ENCODE measurements at regions not wholly inside any gene's neighbourhood (a gene's known extent, or its start where the extent isn't known, plus 50 kb on each side); places are given as distances from the start of the nearest gene placed in this dataset.

DNA sequence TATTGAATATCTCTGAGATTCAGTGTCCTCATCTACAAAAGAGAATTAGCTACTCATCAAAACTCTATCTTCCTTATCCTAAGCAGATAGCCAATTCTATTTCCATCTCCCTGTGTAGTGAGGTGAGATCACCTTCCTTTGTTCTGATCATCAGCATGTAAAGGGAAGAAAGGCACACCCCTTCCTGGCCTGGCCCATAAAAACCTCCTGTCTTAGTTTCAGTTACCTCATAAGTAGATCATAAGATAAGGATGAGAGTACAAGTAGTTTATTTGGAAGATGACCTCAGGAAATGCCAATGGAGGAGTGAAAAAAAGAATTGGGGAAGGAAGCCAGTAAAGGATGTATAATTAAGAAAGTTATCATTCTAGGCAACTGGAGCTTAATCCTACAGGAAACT, 114.5 kb upstream of the GADL1 start:
- no peak for DNase-seq

DNA sequence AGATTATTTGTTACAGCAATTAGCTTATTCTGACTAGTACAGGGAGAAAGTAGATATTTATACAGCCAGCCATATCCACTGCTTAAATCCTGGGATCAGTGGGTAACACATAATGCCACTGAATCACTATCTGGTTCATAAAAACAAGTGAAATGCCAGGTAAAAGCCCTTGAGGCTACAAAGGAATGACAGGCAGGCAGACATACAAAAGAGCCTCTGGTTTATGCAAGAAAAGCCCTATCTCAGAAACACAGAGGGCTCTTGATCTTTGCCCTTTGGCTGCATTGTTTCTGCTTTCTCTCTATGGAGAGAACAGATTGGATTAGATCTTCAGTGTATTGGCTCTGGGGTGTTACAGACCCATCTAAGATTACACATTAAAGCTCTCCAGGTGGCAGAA, 115.4 kb upstream of the GADL1 start:
- no peak for DNase-seq

DNA sequence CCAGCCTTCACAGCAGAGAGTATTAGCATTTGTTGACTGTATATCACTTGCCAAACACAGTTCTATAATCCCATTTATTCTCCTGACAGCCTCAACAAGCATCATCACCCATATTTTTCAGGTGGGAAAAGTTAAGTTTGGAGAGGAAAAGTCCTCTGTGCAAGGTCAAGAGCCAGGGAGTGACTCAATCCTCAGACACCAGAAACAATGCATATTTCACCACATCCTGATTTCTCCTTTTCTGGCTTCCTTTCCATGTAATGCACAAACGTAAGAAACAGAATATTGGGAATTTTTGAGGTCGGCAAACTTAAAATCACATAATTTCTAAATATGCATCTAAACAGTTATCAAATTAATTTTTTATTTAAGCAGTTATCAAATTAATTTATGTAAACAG, 116.0 kb upstream of the GADL1 start:
- no peak for DNase-seq

DNA sequence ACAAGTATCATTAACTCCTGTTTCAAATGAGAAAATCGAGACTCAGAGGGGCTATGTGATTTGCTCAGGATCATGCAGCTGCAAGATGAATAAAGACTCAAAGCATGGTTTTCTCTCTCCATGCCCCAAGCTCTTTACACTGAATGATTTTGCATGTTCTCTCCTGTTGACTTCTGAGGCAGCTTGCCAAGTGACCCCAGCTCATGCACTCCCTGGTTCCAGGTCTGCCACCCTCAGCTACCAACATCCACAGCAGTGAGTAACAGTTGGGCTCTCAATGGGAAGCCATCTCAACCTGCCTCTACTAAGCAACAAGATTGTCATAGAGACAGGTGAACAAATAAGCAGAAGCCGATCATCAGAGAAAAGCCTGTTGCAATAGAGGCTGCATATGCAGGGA, 116.9 kb upstream of the GADL1 start:
- DNase-seq: no peak

DNA sequence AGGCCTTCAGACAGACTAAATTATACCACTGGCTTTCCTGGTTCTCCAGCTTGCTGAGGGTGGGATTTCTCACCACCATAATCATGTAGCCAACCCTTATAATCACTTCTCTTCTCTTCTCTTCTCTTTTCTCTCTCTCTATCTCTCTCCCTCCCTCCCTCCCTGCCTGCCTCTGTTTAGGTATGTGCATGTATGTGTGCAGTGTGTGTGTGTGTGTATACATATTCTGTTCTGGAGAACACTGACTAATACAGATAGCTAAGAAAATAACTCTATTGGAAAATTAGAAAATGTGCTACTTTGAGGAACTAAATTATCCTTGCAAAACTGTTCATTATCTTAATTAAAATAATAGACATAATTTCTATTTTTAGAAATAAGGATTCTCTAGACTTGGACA, 118.6 kb upstream of the GADL1 start:
- DNase-seq: no peak

DNA sequence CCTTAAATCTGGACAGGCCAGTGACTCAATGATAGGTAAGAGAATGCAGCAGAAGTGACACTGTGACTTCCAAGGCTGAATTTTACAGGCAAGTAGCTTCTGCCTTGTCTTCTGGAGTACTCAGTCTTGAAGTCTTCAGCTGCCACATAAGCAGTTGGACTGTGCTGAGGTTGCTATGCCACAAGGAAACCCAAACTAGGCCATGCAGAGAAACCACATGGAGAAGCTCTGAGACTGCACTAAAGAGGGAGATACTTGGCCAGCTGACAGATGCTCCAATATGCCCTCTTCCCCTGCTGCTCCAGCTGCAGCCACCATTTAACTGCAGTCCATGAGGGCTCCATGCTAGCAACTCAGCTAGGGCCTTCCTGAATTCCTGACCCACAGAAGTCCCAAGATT, 119.4 kb upstream of the GADL1 start:
- DNase-seq: no peak

DNA sequence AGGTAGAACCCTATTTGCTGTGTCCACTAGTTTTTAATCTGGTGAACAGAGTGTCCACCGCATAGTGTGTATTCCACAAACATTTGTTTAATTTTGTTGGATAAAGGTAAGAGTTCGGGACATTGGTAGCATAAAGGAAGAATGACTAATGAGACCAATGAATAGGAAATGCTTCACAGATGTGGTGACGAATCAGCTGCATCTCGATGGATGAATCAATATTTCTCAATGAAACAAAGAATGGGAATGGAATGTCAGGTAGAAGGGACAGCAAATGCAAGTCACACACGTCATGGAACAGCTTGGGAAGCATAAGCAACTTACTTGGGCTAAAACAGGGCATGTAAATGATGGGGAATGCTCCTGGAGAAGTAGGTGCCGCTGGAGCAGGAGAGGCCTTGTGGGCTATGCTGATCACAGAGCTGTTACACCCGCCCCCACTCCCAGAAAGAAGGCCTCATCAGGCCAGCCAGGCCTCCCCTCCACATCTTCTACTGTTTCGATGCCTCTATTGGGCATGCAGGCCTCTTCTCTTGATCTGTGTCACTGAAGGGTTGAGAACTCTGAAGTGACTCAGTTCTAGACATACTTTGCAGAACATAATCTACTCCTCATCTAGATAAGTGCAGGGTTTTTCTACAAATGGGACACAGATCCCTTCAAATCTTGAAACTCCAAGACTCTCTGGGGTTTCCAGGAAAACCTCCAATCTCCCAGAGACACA, 120.0 kb upstream of the GADL1 start:
- DNase-seq: no peak

DNA sequence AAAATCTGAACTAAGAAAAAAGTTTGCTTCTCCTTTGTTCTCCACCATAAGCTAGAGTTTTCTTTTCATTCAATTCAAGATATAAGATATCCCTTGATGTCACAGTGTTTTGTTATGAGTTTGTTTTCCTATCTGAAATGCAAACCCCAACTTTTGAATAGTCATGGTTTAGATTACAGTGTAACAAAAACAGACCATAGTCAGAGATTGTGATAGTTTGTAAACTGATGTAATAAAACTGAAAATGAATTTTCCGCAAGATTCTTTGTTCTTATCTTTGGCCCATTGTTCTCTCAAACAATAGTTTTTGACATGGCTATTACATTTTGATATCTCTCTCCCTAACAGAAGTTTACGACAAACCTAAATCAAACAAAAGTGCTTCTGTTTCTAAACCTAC, 121.7 kb upstream of the GADL1 start:
- DNase-seq: no peak

DNA sequence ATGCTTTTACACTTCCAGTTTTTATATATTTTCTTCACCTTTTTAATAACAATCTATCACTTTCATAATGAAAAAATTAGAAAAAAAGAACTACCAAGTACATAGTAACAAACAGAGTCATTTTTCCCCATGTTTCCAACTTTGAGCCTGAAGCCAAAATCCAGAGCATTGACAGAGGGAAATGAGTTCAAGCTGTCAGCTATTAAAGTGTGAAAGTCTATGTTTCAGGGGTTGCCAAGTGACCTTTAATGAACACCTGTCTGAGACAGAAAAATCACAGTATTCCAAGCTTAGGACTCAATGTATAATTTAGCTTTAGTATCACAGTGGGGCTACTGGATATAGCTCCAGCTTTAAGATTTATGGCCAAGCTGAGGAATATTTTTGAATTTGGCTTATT, 128.3 kb upstream of the GADL1 start:
- DNase-seq: no peak

DNA sequence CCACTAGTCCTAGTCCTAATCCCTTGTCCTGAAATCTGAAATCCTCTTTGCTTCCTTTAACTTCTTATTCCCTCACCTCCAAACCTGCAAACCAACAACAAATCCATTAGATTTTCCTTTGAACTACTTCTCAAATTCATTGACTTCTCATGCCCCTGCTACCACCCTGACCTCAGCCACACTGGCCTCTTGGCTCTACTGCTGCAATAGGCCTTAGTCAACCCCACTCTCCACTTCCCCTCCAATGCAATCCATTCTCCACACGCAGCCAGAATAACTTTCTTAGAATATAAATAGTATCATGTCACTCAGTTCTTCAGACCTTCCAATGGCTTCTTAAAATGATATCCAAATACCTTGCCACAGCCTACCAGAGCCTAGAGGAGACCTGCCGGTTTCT, 131.1 kb upstream of the GADL1 start:
- DNase-seq: no peak

DNA sequence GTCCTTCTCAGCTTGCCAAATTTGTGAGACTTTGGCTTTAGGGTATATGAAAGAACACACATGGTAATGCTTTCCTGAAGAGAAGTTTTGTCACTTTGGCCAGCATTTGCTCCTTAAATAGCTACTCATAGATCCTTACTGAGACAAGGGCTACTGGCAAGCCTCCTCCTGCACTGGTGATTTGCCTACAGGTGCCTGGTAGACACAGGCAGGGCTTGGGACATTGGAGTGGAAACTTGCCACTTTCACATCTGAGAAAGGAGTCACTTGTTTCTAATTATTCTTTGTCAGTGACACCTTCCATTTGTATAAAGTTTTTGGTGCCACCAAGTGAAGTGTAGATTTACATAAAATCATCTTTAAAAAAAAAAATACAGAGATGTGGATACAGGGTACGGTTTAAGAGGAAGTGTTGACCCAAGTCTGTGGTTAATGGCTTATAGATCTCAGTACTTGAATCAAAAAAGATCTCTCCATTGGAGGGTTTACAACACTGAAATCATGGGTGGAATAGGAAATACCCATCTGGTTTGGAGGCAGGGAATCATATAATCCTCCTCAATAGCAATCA, 132.8 kb upstream of the GADL1 start:
- no peak for DNase-seq

DNA sequence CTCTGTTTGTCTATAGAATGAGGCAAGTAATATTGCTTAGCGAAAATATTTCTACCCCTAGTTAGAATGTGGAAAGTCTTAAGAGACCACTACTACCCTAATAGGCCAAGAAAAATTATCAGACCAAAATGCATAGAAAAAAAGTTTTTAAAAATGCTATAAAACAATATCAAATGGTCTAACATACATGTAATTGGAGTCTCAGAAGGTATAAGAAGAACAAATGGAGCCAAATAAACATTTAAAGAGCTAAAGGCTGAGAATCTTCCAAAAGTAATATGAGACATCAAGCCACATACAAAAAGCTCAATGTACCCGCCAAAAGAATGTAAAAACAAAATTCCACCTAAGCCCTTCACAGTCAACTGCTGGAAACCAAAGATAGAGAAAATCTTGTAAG, 133.5 kb upstream of the GADL1 start:
- no peak for DNase-seq

DNA sequence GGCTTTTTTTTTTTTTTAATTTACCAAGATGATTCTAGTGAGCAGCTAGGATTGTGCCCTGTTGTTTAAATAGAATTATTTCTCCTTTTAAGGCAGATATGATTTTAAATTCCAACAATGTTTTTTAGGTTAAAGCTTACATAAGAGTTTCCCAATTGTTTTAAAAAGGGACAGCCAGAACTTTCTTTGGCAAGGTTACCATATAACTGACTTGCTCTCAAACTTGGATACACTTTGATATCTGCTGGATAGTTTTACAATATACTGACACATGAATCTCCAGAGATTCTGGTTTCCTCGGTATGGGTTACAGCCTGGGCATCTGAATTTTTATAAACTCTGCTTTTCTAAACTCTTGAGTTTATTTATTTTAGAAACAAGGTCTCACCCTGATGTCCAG, 134.3 kb upstream of the GADL1 start:
- DNase-seq: no peak

DNA sequence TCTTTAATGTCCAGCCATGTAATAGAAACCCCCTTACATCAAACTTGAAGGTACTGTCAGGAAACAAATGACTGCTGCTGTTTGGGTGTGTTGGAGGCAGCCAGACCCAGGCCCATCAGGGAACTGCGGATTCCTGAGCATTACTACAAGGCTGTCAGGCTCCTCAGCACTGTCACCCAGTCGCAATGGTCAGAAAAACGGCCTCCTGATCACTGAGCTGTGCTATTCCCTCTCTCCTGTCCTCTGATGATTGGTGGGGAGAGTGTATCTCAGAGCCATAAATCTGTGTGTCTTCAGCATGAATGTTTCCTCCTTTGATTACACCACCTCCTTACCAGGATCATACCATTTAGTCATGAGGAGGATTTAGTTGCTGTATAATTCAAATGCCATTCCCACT, 135.2 kb upstream of the GADL1 start:
- DNase-seq: no peak

DNA sequence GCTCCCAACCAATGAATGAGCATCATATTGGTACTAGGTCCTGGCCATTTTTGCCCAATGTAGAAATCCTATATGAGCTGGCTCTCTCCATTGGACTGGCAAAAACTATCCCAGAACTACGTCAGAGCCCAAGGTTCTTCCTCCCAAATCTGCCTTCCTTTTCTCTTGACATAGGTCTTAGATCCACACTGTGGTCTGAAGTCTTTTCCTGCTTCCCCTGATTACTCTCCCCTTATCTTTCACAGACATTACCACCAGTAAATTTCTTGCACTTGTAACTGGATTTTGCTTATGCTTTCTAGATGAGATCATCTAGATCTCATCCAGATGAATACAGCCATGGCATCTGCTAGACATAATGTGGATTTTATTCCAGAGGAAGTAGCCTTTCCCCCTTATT, 141.2 kb upstream of the GADL1 start:
- no peak for DNase-seq

DNA sequence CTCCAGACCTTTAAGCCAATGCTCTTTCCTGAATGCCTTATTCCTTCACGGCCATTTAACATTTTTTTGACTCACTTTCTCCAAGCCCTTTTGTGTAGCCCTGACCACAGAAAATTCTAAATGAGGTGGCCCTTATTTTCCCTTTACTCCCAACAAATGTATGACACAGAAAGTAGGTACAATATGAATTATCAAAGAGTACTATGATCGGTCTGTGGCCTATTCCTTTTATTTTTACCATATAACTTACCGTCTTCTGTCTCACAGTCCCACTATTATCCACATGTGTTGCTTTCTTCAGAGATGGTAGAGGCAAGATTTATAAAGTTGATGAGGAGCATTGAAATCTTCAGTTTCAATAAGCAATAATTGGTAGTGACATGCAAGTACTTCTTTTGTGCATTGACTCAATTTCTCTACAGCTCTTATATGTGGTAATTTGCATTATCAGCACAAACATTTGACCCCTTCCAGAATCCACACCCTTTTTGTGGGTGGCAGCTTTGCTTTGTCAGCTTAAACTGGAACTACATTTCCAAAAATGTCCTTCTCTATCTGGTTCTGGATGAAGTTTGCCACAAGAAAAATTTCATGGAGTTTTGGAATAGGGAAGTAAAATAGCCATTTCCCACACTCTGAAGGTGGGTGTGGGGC, 143.8 kb upstream of the GADL1 start:
- no peak for DNase-seq

DNA sequence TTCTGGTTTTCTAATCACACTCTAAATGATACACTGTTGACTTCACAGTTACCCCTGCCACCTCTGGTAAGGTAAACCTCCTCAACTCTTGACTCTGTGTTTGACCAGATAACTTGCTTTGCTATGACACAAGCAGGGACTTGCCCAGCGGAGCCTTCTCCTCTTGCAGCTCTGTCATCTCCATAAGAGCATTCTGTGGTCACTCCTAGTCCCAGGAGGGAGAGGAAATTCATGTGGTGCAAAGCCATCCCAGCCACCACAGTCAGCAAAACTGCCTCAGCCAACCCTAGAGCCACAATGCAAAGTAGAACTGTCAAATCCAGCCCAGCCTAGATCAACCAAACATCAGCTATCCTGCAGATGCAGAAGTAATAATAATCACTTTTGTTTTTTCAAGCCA, 144.7 kb upstream of the GADL1 start:
- DNase-seq: no peak

DNA sequence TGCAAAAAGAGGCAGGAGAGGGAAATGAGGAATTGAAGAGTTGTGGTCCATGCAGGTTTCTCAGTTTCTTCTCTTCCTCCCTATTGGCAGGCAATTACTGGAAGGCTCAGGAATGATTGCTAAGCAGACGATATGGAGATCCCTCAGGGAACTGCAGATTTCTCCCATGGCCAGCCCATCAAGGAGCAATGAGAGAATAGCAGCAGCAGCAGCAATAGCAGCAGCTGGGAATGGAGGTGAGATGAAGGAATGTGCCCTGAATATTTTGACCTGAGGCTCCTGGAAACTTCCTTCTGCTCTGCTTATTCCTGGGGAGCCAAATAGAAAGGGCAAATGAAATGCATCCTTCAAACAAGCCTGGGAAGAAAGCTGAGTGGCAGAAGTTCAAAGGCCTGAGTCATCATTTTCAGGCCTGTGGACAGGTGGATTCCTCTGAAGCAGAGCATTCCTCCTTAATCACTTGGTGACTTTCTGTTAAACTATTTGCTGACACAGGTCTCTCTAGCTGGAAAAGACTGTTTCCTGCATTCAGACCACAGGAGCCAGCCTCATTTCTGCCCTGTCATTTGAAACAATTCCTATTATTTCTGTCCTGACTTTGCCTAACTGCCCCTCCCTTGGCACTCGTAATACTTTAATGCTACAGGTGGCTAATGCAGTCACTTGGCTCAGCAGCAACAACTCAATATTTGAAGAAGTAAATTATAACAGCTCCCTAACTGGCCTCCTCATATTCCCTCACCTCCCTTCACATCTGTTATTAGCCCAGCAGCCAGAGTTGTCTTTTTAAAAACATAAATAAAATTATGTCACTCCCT, 146.9 kb upstream of the GADL1 start:
- DNase-seq: no peak

DNA sequence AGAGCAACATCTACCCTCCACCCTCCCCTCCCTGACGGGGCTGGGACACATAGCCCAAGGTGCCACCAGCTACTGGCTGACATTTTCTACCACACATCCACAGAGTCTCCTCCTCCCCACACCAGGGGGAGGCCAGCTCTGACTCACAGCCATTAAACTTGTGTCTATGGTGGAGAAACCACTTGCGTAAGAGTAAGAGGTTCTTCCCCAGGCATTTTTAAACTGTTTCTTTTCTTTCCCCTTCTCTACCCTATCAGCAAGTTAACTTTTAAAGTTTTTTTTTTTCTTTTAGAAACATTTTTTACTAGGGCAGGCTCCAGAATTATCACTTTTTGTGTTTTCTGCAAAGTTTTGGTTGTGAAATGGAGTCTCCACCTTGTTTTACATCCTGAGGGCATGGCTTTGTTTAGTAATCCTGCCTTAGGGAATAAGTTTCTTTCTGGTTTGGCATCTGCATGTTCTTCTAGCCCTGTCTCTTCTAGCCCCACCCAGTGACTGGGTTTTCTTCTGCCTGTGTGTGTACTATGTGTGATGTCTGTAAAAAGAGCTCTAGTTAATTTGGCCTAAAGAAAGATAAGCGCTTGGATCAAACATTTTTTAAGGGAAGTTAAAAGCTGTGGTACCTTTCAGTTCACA, 148.8 kb upstream of the GADL1 start:
- no peak for DNase-seq

DNA sequence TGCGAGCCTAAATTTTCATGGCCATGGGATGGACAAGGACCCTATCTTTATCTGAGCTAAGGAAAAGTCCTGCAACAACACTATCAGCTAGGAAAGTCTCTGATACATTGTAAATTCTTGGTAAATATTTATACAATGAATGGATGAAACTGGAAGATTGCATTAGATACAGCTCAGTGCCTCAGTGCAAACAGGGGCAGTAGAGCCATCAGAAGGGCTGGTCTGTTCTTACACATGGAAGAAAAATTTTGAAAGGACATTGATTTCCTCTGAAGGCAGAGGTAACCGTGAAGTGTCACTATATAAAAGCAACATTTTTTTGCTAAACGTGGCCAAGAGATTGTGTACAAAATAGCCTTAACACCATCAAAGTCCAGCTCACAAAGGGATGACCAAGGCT, 153.2 kb upstream of the GADL1 start:
- DNase-seq: no peak

DNA sequence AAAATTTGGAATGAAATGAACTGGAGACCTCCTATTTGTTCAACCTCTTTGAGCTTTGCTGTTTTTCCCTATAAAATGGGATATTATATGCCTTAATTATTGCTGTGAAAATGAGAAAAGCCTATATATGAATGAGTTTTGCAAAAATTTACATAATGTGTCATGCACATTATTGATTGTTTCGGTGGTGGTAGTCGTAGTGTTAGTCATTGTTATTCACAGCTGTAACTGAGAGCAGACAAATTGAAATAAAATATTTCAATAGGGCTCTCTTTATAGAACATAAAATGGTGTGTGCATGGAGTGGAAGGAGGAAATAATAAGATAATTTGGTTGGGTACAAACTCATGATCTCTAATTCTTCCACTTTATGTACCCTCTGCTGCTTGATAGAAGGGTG, 153.7 kb upstream of the GADL1 start:
- no peak for DNase-seq

DNA sequence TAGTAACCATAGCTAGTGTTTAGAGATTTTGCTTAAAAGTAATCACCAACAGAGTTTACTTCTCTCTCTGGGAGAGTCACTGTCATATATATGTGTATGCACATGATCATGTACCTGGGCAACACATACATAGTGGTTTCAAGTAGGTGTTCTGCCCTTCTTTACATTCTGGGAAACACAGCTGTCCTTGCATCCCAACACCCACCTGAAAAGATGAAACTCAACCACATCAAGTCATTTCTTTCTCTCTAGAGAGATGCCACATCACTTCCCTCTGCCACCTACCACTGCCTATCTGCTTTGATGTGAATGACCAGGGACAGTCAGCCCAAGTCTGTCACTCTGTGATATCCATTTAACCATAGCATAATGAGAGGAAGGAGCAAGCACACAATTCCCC, 155.8 kb upstream of the GADL1 start:
- no peak for DNase-seq

DNA sequence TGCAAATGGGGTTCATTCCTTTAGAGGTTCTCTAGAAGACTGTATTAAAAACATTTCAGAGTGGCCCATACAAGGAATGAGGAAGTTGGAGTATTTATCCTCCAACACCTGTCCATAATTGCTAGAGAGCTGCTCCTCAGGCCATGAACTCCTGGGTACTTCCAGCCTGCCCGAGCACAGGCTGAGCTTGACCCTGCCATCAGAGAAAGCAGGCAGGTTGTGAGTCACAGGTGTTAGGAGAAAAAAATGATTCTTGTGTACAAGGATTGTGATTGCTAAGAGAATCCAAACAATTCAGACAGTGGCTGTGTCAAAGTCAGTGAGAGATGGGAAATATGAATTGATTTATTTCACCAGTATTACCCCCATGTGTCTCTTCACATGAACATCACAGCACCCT, 156.8 kb upstream of the GADL1 start:
- DNase-seq: no peak

Data from CD4-positive, alpha-beta T cell treated with Interleukin-17A for 4 hours (primary cell).